ENCODE measurements at regions not wholly inside any gene's neighbourhood (a gene's known extent, or its start where the extent isn't known, plus 50 kb on each side); places are given as distances from the start of the nearest gene placed in this dataset.

DNA sequence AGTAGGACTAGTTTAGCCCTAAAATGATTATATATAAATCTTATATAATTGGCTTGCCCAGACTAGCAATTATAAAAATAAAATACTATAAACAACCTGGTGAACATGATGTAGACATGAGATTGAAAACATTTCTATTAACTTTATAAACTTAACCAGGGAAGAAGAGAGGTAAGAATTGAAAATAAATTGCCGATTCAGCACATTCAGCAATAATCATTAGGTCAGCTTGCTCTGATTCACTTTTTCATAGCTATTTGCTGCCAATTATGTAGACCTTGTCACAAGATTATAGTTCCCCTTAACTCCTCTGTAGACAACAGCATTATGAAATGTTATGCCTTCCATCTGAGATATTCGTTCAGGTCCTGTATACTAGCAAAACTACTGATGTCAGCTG lies 199.3 kb upstream of the CA10 start:
- Histone ChIP-seq H3K27me3 (ENCODE audit: insufficient read depth, low read length) (no peaks in the 10 kb centered on the region), H3K27ac (ENCODE audit: low read depth, low read length, poor library complexity, severe bottlenecking) (no peak overlapping the region), H3K9me2 (ENCODE audit: low read depth, low read length) (no peaks in the 10 kb centered on the region), H3K4me2 (ENCODE audit: low read length) (no peak overlapping the region), H3K9ac (ENCODE audit: low read length) (no peak overlapping the region), H3K4me1 (ENCODE audit: insufficient read depth, low read length, severe bottlenecking) (no peaks in the 10 kb centered on the region), H4K20me1 (ENCODE audit: insufficient read depth, low read length) (no peaks in the 10 kb centered on the region), H2AFZ (ENCODE audit: low read length) (no peak overlapping the region), H3K9me3 (ENCODE audit: low read length) (no peaks in the 10 kb centered on the region), H3F3A (ENCODE audit: insufficient read depth, low read length) (no peaks in the 10 kb centered on the region), H3K4me3 (ENCODE audit: low read depth, low read length, poor library complexity, severe bottlenecking) (no peak overlapping the region), H3K36me3 (ENCODE audit: insufficient read depth, low read length) (no peaks in the 10 kb centered on the region), H3K79me2 (ENCODE audit: insufficient read depth, low read length) (no peaks in the 10 kb centered on the region)
- no peak for TF ChIP-seq EZH2 (IDR thresholded peaks at IDR 0.05; ENCODE audit: borderline replicate concordance, low read length)
- TF ChIP-seq, protein P1, sequence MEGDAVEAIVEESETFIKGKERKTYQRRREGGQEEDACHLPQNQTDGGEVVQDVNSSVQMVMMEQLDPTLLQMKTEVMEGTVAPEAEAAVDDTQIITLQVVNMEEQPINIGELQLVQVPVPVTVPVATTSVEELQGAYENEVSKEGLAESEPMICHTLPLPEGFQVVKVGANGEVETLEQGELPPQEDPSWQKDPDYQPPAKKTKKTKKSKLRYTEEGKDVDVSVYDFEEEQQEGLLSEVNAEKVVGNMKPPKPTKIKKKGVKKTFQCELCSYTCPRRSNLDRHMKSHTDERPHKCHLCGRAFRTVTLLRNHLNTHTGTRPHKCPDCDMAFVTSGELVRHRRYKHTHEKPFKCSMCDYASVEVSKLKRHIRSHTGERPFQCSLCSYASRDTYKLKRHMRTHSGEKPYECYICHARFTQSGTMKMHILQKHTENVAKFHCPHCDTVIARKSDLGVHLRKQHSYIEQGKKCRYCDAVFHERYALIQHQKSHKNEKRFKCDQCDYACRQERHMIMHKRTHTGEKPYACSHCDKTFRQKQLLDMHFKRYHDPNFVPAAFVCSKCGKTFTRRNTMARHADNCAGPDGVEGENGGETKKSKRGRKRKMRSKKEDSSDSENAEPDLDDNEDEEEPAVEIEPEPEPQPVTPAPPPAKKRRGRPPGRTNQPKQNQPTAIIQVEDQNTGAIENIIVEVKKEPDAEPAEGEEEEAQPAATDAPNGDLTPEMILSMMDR (IDR thresholded peaks at IDR 0.05; ENCODE audit: low read length) = no peak

DNA sequence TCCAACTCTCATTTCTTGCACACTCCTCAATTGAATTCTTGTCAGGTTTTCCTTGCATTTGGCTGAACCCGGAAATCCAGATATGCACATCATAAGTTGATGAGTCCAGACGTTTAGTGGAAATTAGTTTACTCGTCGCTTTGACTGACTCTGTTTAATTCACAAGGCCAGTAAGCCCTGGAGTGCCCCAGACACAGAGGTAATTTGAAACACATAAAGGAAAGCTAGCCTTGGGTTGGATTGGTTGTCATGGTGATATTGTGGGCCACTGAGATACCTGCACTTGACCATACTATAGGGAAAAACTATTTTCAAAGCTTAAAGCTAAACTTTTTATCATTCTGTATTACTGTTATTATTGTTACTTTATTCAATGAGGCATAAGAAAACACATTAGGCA lies 178.3 kb upstream of the CA10 start:
- Histone ChIP-seq H2AFZ (ENCODE audit: low read length) (no peak overlapping the region), H3K4me3 (ENCODE audit: low read depth, low read length, poor library complexity, severe bottlenecking) (no peak overlapping the region), H3K9me3 (ENCODE audit: low read length) (no peaks in the 10 kb centered on the region), H3K9me2 (ENCODE audit: low read depth, low read length) (no peaks in the 10 kb centered on the region), H3K27me3 (ENCODE audit: insufficient read depth, low read length) (no peaks in the 10 kb centered on the region), H3K9ac (ENCODE audit: low read length) (no peak overlapping the region), H3F3A (ENCODE audit: insufficient read depth, low read length) (no peaks in the 10 kb centered on the region), H3K4me1 (ENCODE audit: insufficient read depth, low read length, severe bottlenecking) (no peaks in the 10 kb centered on the region), H3K79me2 (ENCODE audit: insufficient read depth, low read length) (no peaks in the 10 kb centered on the region), H4K20me1 (ENCODE audit: insufficient read depth, low read length) (no peaks in the 10 kb centered on the region), H3K36me3 (ENCODE audit: insufficient read depth, low read length) (no peaks in the 10 kb centered on the region), H3K4me2 (ENCODE audit: low read length) (no peak overlapping the region), H3K27ac (ENCODE audit: low read depth, low read length, poor library complexity, severe bottlenecking) (no peak overlapping the region)
- TF ChIP-seq, protein P1 (IDR thresholded peaks at IDR 0.05; ENCODE audit: low read length) = no peak
- TF ChIP-seq EZH2 (IDR thresholded peaks at IDR 0.05; ENCODE audit: borderline replicate concordance, low read length) = no peak

DNA sequence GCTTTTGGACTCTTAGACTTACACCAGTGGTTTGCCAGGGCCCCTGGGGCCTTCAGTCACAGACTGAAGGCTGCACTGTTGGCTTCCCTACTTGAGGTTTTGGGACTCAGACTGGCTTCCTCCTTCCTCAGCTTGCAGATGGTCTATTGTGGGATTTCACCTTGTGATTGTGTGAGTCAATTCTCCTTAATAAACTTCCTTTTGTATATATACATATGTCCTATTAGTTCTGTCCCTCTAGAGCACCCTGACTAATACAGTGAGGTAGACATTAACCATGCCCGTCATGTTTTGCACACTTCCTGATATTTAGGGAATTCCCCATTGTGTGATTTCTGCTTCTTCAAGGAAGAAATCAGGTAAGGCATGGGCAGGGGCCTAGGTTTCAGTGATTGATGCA lies 147.8 kb upstream of the CA10 start:
- H3K9ac ChIP-seq (ENCODE audit: low read length) = no peak overlapping the region
- H3K27ac ChIP-seq (ENCODE audit: low read depth, low read length, poor library complexity, severe bottlenecking) = no peak overlapping the region
- H3K4me3 ChIP-seq (ENCODE audit: low read depth, low read length, poor library complexity, severe bottlenecking) = no peak overlapping the region
- H3K9me3 ChIP-seq (ENCODE audit: low read length) = no peaks in the 10 kb centered on the region
- TF ChIP-seq, protein P1 (IDR thresholded peaks at IDR 0.05; ENCODE audit: low read length) = no peak
- no peak for TF ChIP-seq EZH2 (IDR thresholded peaks at IDR 0.05; ENCODE audit: borderline replicate concordance, low read length)
- H4K20me1 ChIP-seq (ENCODE audit: insufficient read depth, low read length) = no peaks in the 10 kb centered on the region
- H3K36me3 ChIP-seq (ENCODE audit: insufficient read depth, low read length) = no peaks in the 10 kb centered on the region
- no peaks in the 10 kb centered on the region for H3K79me2 ChIP-seq (ENCODE audit: insufficient read depth, low read length)
- H2AFZ ChIP-seq (ENCODE audit: low read length) = no peak overlapping the region
- no peaks in the 10 kb centered on the region for H3F3A ChIP-seq (ENCODE audit: insufficient read depth, low read length)
- H3K4me2 ChIP-seq (ENCODE audit: low read length) = no peak overlapping the region
- H3K9me2 ChIP-seq (ENCODE audit: low read depth, low read length) = no peaks in the 10 kb centered on the region
- no peaks in the 10 kb centered on the region for H3K27me3 ChIP-seq (ENCODE audit: insufficient read depth, low read length)
- no peaks in the 10 kb centered on the region for H3K4me1 ChIP-seq (ENCODE audit: insufficient read depth, low read length, severe bottlenecking)

Measured in OCI-LY1 (cell line).